ENCODE measurements at regions not wholly inside any gene's neighbourhood (a gene's known extent, or its start where the extent isn't known, plus 50 kb on each side); places are given as distances from the start of the nearest gene placed in this dataset.

DNA sequence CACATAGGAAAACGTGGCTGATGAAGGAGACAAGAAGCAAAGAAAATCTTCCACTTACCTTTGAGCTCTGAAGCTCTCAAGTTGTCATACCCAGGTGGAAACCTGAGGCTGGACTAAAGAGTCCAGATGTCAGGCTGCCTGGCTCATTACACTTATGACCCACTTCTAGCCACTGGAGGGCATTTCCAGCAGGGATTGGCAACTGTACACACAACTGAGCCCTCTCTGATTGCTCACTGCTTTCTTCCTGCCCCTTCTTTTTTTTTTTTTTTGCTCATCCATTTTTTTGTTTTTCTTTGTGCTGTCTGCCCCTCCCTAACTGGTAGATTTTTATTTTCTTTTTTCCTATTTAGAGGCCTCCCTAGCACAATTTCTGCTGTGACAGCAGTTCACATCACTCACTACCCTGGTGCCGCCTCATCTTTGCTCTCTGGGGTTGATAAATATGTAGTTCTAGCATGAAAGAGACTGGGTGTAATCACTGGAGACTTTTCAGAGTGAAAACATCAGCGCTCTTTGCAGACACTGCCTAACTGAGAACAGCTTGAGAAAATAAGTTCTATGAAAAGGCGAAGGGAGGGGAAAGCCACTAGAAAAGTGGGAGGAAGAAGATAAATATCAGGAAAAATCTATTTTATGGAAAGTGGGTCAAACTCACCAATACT is 334.5 kb downstream of the NUF2 start:
- no peak for DNase-seq
- Histone ChIP-seq H3K27ac (no peak overlapping the region), H3K27me3 (no peaks in the 10 kb centered on the region), H3K9ac (ENCODE audit: low read depth in 2 of 2, low read length in 2 of 2) (no peak overlapping the region), H3K9me3 (no peaks in the 10 kb centered on the region), H3K36me3 (no peaks in the 10 kb centered on the region), H3K4me3 (no peak overlapping the region), H3K4me1 (no peaks in the 10 kb centered on the region)
- intact Hi-C loops (cut with DNase I) = no loop called here
- TF ChIP-seq, protein P1, sequence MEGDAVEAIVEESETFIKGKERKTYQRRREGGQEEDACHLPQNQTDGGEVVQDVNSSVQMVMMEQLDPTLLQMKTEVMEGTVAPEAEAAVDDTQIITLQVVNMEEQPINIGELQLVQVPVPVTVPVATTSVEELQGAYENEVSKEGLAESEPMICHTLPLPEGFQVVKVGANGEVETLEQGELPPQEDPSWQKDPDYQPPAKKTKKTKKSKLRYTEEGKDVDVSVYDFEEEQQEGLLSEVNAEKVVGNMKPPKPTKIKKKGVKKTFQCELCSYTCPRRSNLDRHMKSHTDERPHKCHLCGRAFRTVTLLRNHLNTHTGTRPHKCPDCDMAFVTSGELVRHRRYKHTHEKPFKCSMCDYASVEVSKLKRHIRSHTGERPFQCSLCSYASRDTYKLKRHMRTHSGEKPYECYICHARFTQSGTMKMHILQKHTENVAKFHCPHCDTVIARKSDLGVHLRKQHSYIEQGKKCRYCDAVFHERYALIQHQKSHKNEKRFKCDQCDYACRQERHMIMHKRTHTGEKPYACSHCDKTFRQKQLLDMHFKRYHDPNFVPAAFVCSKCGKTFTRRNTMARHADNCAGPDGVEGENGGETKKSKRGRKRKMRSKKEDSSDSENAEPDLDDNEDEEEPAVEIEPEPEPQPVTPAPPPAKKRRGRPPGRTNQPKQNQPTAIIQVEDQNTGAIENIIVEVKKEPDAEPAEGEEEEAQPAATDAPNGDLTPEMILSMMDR (IDR thresholded peaks at IDR 0.05) = no peak

DNA sequence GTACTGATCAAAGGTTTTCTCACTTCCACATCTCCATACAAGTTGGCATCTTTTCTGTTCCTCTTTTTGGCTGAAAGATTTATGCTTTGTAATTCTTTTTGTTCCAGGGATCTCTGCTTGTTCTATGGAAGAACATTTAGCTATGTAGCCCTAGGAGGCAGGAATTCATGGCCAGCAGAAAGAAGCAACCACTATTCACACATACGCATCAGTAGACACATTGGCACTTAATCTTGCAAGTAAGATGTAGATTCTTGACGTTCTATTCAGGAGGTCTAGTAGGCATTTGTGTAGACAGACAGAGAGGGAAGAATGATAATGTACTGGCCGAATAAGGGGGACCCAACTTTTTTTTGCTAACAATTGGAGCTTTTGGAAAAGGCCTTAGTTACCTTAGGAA is 336.0 kb downstream of the NUF2 start:
- DNase-seq = no peak
- H3K27me3 ChIP-seq = no peaks in the 10 kb centered on the region
- H3K9ac ChIP-seq (ENCODE audit: low read depth in 2 of 2, low read length in 2 of 2) = no peak overlapping the region
- no peaks in the 10 kb centered on the region for H3K9me3 ChIP-seq
- H3K4me3 ChIP-seq = no peak overlapping the region
- H3K27ac ChIP-seq = no peak overlapping the region
- no peaks in the 10 kb centered on the region for H3K4me1 ChIP-seq
- TF ChIP-seq, protein P1 (IDR thresholded peaks at IDR 0.05) = no peak
- no peaks in the 10 kb centered on the region for H3K36me3 ChIP-seq
- intact Hi-C loops (cut with DNase I) = no loop called here

DNA sequence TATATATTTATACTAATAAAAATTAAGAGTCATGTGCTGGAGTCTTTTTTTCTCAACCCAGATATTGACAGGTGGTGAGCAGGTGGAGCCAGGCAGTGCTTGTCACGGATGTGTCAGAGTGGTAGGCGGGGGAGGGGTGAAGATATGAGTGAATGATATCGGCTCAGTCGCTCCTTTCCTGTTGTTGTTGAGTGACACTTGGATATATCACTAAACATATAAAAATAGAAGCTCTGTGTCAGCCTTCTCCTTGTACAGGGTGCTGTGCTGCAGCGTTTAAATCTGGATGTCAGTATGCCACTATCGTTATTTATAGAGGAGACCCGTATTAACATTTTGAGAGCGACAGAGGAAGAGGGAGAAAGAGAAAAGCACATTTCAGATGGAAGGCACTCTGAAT is 339.6 kb downstream of the NUF2 start:
- Histone ChIP-seq H3K9me3 (no peaks in the 10 kb centered on the region), H3K27ac (no peak overlapping the region), H3K4me1 (no peaks in the 10 kb centered on the region), H3K36me3 (no peaks in the 10 kb centered on the region), H3K9ac (ENCODE audit: low read depth in 2 of 2, low read length in 2 of 2) (no peak overlapping the region), H3K27me3 (no peaks in the 10 kb centered on the region), H3K4me3 (no peak overlapping the region)
- intact Hi-C loops (cut with DNase I) = no loop called here
- DNase-seq = no peak
- TF ChIP-seq, protein P1 (IDR thresholded peaks at IDR 0.05) = no peak

DNA sequence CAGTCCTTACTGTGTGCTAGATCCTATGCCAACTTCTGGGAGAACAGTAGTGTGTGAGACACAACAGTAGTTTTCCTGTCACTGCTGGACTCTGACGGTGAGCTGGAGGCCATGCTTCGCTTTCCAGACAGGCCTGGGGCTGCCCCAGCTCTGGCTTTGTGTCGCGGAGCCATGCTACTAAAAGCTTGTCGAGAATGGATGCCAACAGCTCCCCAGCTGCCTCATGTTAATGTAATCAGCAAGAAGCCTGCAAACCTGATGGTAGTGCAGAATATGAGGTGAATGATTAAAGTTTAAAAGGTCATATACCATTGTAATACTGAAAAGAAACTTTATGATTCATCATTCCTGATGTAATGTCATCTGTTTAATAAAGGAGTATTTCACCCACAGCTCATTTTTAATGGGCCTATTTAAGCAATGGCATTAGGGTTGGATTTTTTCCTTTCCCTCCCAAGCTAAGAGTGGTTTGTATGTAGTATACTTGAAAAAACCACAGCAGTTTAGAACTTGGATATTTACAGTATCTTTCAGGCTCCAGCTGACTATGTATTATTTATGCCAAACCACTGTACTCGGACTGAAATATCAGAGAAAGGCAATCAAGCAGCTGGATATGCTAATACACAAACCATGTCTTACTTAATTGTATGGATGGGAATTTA is 343.0 kb downstream of the NUF2 start:
- H3K4me3 ChIP-seq = no peak overlapping the region
- intact Hi-C loops (cut with DNase I) = no loop called here
- no peak overlapping the region for H3K9ac ChIP-seq (ENCODE audit: low read depth in 2 of 2, low read length in 2 of 2)
- H3K27me3 ChIP-seq = no peaks in the 10 kb centered on the region
- H3K36me3 ChIP-seq = no peaks in the 10 kb centered on the region
- H3K4me1 ChIP-seq = no peaks in the 10 kb centered on the region
- DNase-seq = no peak
- H3K9me3 ChIP-seq = no peaks in the 10 kb centered on the region
- TF ChIP-seq, protein P1 (IDR thresholded peaks at IDR 0.05) = no peak
- H3K27ac ChIP-seq = no peak overlapping the region

DNA sequence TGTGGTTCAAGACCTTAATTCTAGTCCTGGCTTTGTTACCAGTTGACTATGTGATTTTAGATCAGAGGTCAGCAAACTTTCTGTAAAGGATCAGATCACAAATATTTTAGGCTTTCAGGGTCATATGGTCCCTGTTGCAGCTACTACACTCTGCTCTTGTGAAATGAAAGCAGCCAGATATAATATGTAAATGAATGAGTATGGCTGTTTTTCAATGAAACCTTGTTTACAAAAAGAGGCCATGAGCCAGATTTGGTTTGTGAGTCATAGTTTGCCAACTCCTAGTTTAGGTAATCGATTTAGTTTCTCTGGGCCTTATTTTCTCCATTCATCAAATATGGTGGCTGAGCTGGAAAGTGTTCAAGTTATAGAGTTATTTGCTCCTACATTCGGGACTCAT is 346.7 kb downstream of the NUF2 start:
- Histone ChIP-seq H3K4me1 (no peaks in the 10 kb centered on the region), H3K9me3 (no peaks in the 10 kb centered on the region), H3K36me3 (no peaks in the 10 kb centered on the region), H3K4me3 (no peak overlapping the region), H3K27me3 (no peaks in the 10 kb centered on the region), H3K27ac (no peak overlapping the region), H3K9ac (ENCODE audit: low read depth in 2 of 2, low read length in 2 of 2) (no peak overlapping the region)
- intact Hi-C loops (cut with DNase I) = no loop called here
- DNase-seq = no peak
- TF ChIP-seq, protein P1 (IDR thresholded peaks at IDR 0.05) = no peak
